ENCODE measurements at regions not wholly inside any gene's neighbourhood (a gene's known extent, or its start where the extent isn't known, plus 50 kb on each side); places are given as distances from the start of the nearest gene placed in this dataset.

GRCh38 chr5:98657559-98657958 is 115.9 kb upstream of the RGMB start:
- ATAC-seq (no peak), DNase-seq (ENCODE audit: low read depth, low spot score) (no peak)
- ChIA-PET CTCF (no interaction called here), POLR2A (no interaction called here)
- Histone ChIP-seq H3K36me3 (ENCODE audit: control insufficient read depth, insufficient read depth, low read length) (no peaks in the 10 kb centered on the region), H3K27me3 (ENCODE audit: control insufficient read depth, insufficient read depth, low read length) (no peaks in the 10 kb centered on the region), H3K4me3 (ENCODE audit: low read depth in 2 of 2, low read length in 2 of 2) (no peak overlapping the region), H3K4me1 (ENCODE audit: control insufficient read depth, insufficient read depth, low read length) (no peaks in the 10 kb centered on the region), H3K27ac (ENCODE audit: low read length) (no peak overlapping the region), H3K9me3 (ENCODE audit: control insufficient read depth, insufficient read depth, low read depth, low read length) (no peaks in the 10 kb centered on the region)
- no TSS peak for BruUV-seq (replicated peaks)
- in situ Hi-C loops (cut with HindIII; ENCODE audit: low pct_unique_long_range_greater_than_20kb, low sequenced_read_pairs) = no loop called here
- intact Hi-C loops (cut with micrococcal nuclease; ENCODE audit: unreplicated experiment) = no loop called here
- no peak for TF ChIP-seq TCF7L2 (IDR thresholded peaks at IDR 0.05; ENCODE audit: low read depth, low read length)
- no peak for TF ChIP-seq SIN3A (IDR thresholded peaks at IDR 0.05; ENCODE audit: borderline replicate concordance, insufficient read depth, low read depth, low read length)
- TF ChIP-seq, protein P1, sequence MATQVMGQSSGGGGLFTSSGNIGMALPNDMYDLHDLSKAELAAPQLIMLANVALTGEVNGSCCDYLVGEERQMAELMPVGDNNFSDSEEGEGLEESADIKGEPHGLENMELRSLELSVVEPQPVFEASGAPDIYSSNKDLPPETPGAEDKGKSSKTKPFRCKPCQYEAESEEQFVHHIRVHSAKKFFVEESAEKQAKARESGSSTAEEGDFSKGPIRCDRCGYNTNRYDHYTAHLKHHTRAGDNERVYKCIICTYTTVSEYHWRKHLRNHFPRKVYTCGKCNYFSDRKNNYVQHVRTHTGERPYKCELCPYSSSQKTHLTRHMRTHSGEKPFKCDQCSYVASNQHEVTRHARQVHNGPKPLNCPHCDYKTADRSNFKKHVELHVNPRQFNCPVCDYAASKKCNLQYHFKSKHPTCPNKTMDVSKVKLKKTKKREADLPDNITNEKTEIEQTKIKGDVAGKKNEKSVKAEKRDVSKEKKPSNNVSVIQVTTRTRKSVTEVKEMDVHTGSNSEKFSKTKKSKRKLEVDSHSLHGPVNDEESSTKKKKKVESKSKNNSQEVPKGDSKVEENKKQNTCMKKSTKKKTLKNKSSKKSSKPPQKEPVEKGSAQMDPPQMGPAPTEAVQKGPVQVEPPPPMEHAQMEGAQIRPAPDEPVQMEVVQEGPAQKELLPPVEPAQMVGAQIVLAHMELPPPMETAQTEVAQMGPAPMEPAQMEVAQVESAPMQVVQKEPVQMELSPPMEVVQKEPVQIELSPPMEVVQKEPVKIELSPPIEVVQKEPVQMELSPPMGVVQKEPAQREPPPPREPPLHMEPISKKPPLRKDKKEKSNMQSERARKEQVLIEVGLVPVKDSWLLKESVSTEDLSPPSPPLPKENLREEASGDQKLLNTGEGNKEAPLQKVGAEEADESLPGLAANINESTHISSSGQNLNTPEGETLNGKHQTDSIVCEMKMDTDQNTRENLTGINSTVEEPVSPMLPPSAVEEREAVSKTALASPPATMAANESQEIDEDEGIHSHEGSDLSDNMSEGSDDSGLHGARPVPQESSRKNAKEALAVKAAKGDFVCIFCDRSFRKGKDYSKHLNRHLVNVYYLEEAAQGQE (IDR thresholded peaks at IDR 0.05; ENCODE audit: insufficient read depth in 1 of 2, low read depth in 2 of 2, low read length in 1 of 2) = no peak
- TF ChIP-seq POLR2AphosphoS5 (IDR thresholded peaks at IDR 0.05; ENCODE audit: low read depth, low read length) = no peak
- TF ChIP-seq CTCF (IDR thresholded peaks at IDR 0.05) = no peak

GRCh38 chr5:98663521-98663920 is 109.9 kb upstream of the RGMB start:
- Histone ChIP-seq H3K9me3 (ENCODE audit: control insufficient read depth, insufficient read depth, low read depth, low read length) (no peaks in the 10 kb centered on the region), H3K27ac (ENCODE audit: low read length) (no peak overlapping the region), H3K36me3 (ENCODE audit: control insufficient read depth, insufficient read depth, low read length) (no peaks in the 10 kb centered on the region), H3K4me3 (ENCODE audit: low read depth in 2 of 2, low read length in 2 of 2) (no peak overlapping the region), H3K4me1 (ENCODE audit: control insufficient read depth, insufficient read depth, low read length) (no peaks in the 10 kb centered on the region), H3K27me3 (ENCODE audit: control insufficient read depth, insufficient read depth, low read length) (no peaks in the 10 kb centered on the region)
- in situ Hi-C loops (cut with HindIII; ENCODE audit: low pct_unique_long_range_greater_than_20kb, low sequenced_read_pairs) = no loop called here
- TF ChIP-seq TCF7L2 (IDR thresholded peaks at IDR 0.05; ENCODE audit: low read depth, low read length) (no peak), CTCF (IDR thresholded peaks at IDR 0.05) (no peak), POLR2AphosphoS5 (IDR thresholded peaks at IDR 0.05; ENCODE audit: low read depth, low read length) (no peak), SIN3A (IDR thresholded peaks at IDR 0.05; ENCODE audit: borderline replicate concordance, insufficient read depth, low read depth, low read length) (no peak)
- TF ChIP-seq, protein P1 (IDR thresholded peaks at IDR 0.05; ENCODE audit: insufficient read depth in 1 of 2, low read depth in 2 of 2, low read length in 1 of 2) = no peak
- CTCF ChIA-PET = no interaction called here
- ATAC-seq (no peak), DNase-seq (ENCODE audit: low read depth, low spot score) (no peak)
- intact Hi-C loops (cut with micrococcal nuclease; ENCODE audit: unreplicated experiment) = no loop called here
- POLR2A ChIA-PET = no interaction called here
- BruUV-seq (replicated peaks) = no TSS peak
